ENCODE measurements at regions not wholly inside any gene's neighbourhood (a gene's known extent, or its start where the extent isn't known, plus 50 kb on each side); places are given as distances from the start of the nearest gene placed in this dataset.

DNA sequence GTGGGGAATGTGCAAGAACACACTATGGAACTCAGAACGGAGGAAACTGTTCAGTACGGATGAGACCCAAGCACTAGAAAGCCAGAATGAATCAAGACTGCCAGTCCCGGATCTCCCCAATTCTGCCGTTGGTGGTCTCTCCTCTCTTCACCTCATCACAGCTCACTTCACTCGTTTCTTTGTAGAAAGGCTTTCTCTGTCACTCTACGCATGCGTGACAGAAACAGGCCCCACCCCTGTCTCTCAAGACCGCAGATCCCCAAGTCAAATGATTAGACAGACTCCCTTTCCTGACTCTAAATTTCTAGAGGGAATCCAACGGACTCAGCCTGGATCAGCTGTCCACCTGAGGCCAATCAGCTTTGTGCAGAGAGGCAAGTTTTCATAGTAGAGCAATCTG lies 505.7 kb upstream of the ADAMTS9 start:
- H3K4me3 ChIP-seq (ENCODE audit: low read depth, low read length): no peak overlapping the region
- TF ChIP-seq CTCF (conservative IDR thresholded peaks at IDR 0.05; ENCODE audit: low read depth, low read length): no peak
- no peak for DNase-seq (ENCODE audit: low read depth)

DNA sequence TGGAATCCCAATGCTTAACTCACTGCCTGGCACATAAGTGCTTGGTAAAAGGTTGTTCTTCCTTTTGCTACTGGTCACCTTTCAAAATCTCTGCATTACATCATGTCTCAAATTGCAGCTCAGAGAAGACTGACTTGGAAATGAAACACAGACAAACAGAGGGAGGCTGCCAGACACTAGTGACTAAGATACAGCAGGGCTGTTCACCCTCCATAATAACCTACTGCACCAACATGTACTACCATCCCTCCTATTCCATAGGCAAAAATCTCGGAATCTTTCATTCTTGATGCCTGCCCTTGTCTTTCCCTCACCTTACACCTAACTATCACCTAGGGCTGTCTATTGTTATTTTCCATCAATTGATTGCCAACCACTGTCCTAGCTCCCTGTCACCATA lies 502.3 kb upstream of the ADAMTS9 start:
- no peak for TF ChIP-seq CTCF (conservative IDR thresholded peaks at IDR 0.05; ENCODE audit: low read depth, low read length)
- no peak for DNase-seq (ENCODE audit: low read depth)
- no peak overlapping the region for H3K4me3 ChIP-seq (ENCODE audit: low read depth, low read length)

- TF ChIP-seq CTCF (conservative IDR thresholded peaks at IDR 0.05; ENCODE audit: low read depth, low read length): no peak
- no peak for DNase-seq (ENCODE audit: low read depth)
- no peak overlapping the region for H3K4me3 ChIP-seq (ENCODE audit: low read depth, low read length)
Measured at GRCh38 chr3:65186268-65186667, 498.5 kb upstream of the ADAMTS9 start.

DNA sequence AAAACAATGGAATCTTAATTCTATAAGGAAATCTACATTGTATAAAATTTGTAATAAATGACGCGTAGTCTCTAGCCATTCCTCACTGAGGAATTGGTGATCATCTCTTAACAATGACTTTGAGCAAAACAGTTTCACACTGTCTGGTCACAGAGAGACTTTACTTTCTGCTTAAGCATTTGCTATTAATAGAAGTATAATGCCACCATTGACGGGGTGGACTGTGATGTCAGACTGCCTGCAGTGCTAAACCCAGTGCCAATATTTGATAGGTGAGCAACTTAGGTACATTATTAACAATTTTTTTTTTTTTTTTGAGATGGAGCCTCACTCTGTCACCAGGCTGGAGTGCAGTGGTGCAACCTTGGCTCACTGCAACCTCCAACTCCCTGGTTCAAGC lies 494.9 kb upstream of the ADAMTS9 start:
- no peak overlapping the region for H3K4me3 ChIP-seq (ENCODE audit: low read depth, low read length)
- DNase-seq (ENCODE audit: low read depth): no peak
- no peak for TF ChIP-seq CTCF (conservative IDR thresholded peaks at IDR 0.05; ENCODE audit: low read depth, low read length)

DNA sequence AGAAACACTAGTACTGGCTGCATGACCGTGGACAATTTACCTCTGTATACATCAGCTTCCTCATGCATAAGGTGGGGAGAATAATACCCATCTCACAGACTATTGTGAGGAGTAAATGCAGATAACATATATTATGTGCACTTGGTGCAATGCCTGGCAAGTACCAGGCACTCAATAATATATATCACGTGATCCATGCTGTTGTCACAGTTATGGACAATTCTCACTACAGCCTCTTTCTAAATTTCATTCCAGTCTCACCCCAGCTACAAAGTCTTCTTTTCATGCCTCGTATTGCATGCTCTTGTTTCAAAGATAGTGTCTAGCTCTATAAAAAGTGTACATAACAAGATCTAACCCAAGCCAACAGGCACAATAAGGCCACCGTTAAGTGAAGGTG lies 494.3 kb upstream of the ADAMTS9 start:
- no peak for TF ChIP-seq CTCF (conservative IDR thresholded peaks at IDR 0.05; ENCODE audit: low read depth, low read length)
- no peak overlapping the region for H3K4me3 ChIP-seq (ENCODE audit: low read depth, low read length)
- DNase-seq (ENCODE audit: low read depth): no peak

DNA sequence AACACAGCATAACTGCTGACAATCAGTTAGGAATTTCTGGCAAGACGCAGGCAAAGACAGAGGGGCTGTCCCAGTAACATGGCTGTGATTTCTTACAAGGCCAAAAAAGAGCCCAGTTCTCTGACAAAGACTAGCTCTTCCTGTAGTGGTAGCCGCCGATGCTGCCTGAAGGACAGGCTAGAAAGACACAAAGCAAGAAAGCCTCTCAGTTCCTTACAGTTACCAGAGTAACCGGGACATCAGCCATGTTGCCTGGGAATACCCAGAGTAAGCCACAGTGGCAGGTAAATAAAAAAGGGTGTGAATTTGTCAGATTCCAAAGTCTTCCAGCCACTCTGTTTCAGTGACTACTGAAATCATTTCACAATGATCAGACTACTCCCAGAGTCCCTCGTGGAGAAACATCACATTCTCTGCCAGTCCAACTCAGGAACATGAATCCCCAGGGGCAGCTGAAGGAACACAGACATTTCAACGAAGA lies 493.6 kb upstream of the ADAMTS9 start:
- no peak for TF ChIP-seq CTCF (conservative IDR thresholded peaks at IDR 0.05; ENCODE audit: low read depth, low read length)
- no peak for DNase-seq (ENCODE audit: low read depth)
- H3K4me3 ChIP-seq (ENCODE audit: low read depth, low read length): no peak overlapping the region

GRCh38 chr3:65178703-65179102 lies 490.9 kb upstream of the ADAMTS9 start:
- DNase-seq (ENCODE audit: low read depth): no peak
- no peak for TF ChIP-seq CTCF (conservative IDR thresholded peaks at IDR 0.05; ENCODE audit: low read depth, low read length)
- H3K4me3 ChIP-seq (ENCODE audit: low read depth, low read length): no peak overlapping the region
